GM13977 (cell line): ENCODE measurements at regions not wholly inside any gene's neighbourhood (a gene's known extent, or its start where the extent isn't known, plus 50 kb on each side); places are given as distances from the start of the nearest gene placed in this dataset.

Experiments
- DNase-seq: peaks from one replicate; pipeline ENCODE4 v3.0.0; 2012; ENCODE audit warnings: low spot score
- CTCF ChIP-seq: IDR thresholded peaks from 2 replicates; pipeline ENCODE4 v1.5.1; 2012; ENCODE audit warnings: mild to moderate bottlenecking, control low read depth; ENCODE audit not compliant: insufficient read depth; ENCODE audit errors: extremely low read depth, missing control alignments
- in situ Hi-C: fragments of 300-500 bp; cut with MboI; formaldehyde crosslinking; loops from one replicate; pipeline ENCODE4 v1.12.0; 2022; ENCODE audit warnings: low sequenced_read_pairs, low pct_unique_long_range_greater_than_20kb, mixed read lengths, inconsistent platforms; ENCODE audit not compliant: unreplicated experiment

GRCh38 chr1:208332036-208332773 is 88.0 kb upstream of the PLXNA2 start:
- TF ChIP-seq CTCF: no peak

DNA sequence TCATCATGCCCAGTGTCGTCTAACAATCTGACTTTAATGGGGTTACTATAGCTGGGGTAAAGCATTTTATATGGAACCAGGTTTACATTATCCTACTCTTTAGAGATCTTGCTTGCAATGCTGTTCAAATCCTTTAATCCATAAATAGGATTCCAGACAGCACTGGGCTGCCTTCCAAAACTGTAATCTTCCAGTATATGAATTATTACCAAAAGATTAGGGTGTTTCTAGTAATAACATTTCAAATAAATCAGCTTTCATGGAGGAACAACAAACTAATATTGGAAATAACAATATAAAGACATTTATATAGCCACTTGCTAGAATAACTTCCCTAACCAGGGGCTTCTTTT is 88.6 kb upstream of the PLXNA2 start:
- no peak for TF ChIP-seq CTCF
- no peak for DNase-seq
- in situ Hi-C loops: no loop called here

More at GRCh38 chr1:208332036-208332773, 88.0 kb upstream of the PLXNA2 start:
- DNase-seq: no peak
- in situ Hi-C loops: no loop called here

DNA sequence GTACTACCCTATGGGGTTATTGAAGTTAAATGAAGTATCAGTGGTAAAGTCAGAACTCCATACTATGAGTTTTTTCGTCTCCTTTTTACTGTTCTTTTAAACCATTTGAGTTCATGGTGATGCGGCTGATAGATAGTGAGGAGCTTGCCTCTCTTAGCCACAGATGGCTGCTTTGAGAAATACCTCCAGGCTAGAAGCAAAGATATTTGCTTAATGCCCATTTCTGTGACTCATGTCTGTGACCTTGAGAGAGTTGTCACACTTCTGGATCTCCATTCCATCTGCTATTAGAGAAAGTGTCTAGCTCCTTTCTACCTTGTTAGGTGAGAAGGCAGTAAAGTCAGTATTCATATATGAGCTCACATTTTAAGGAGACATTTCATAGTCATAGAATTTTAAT is 89.5 kb upstream of the PLXNA2 start:
- no peak for TF ChIP-seq CTCF
- DNase-seq: no peak
- in situ Hi-C loops: no loop called here

GRCh38 chr1:208335371-208336136 is 91.4 kb upstream of the PLXNA2 start:
- DNase-seq: no peak
- no peak for TF ChIP-seq CTCF
- in situ Hi-C loops: no loop called here

GRCh38 chr1:208336137-208336518 is 91.9 kb upstream of the PLXNA2 start:
- DNase-seq: no peak
- in situ Hi-C loops: no loop called here

GRCh38 chr1:208339911-208340310 is 95.7 kb upstream of the PLXNA2 start:
- no peak for DNase-seq
- in situ Hi-C loops: no loop called here
- no peak for TF ChIP-seq CTCF

More at GRCh38 chr1:208336137-208336518, 91.9 kb upstream of the PLXNA2 start:
- TF ChIP-seq CTCF: no peak
